ENCODE measurements at regions not wholly inside any gene's neighbourhood (a gene's known extent, or its start where the extent isn't known, plus 50 kb on each side); places are given as distances from the start of the nearest gene placed in this dataset.

GRCh38 chr10:130372866-130373265, 236.7 kb downstream of the GLRX3 start:
- Histone ChIP-seq H3K27ac (no peak overlapping the region), H3K36me3 (no peaks in the 10 kb centered on the region), H3K9me3 (peaks cover 0 to 34% (median 0%) of the 10 kb centered on the region in 4 donors), H3K4me3 (no peak overlapping the region), H3K27me3 (no peaks in the 10 kb centered on the region), H3K4me1 (no peaks in the 10 kb centered on the region)
- DNase-seq (ENCODE audit: low spot score in 2 of 2), result no peak
- TF ChIP-seq EP300 (IDR thresholded peaks at IDR 0.05), result no peak
- WGBS, 2 donors, result 74 to 81% methylated on average over 9 of the region's 9 CpGs

- DNase-seq (ENCODE audit: low spot score in 2 of 2), result no peak
- 60% methylated on average over 17 of the region's 17 CpGs for WGBS, 2 donors
Measured at GRCh38 chr10:130377986-130378540, 241.9 kb downstream of the GLRX3 start.

GRCh38 chr10:130378556-130379400, 242.6 kb downstream of the GLRX3 start:
- Histone ChIP-seq H3K4me3 (no peak overlapping the region), H3K27ac (no peak overlapping the region), H3K4me1 (no peaks in the 10 kb centered on the region), H3K36me3 (no peaks in the 10 kb centered on the region), H3K9me3 (peaks cover 0 to 43% (median 0%) of the 10 kb centered on the region in 4 donors), H3K27me3 (no peaks in the 10 kb centered on the region)
- TF ChIP-seq POLR2A (IDR thresholded peaks at IDR 0.05) (no peak), EP300 (IDR thresholded peaks at IDR 0.05) (no peak), CTCF (IDR thresholded peaks at IDR 0.05) (no peak)
- no peak for DNase-seq (ENCODE audit: low spot score in 2 of 2)
- WGBS, 2 donors, result 51 to 53% methylated on average over 14 to 15 of the region's 15 CpGs

More at GRCh38 chr10:130377986-130378540, 241.9 kb downstream of the GLRX3 start:
- no peak overlapping the region for H3K4me3 ChIP-seq
- peaks cover 0 to 48% (median 0%) of the 10 kb centered on the region in 4 donors for H3K9me3 ChIP-seq
- no peaks in the 10 kb centered on the region for H3K27me3 ChIP-seq
- no peaks in the 10 kb centered on the region for H3K4me1 ChIP-seq
- no peaks in the 10 kb centered on the region for H3K36me3 ChIP-seq
- H3K27ac ChIP-seq, result no peak overlapping the region
- TF ChIP-seq EP300 (IDR thresholded peaks at IDR 0.05), result no peak
- TF ChIP-seq POLR2A (IDR thresholded peaks at IDR 0.05), result no peak
- TF ChIP-seq CTCF (IDR thresholded peaks at IDR 0.05), result no peak

- no peak overlapping the region for H3K4me3 ChIP-seq
- TF ChIP-seq POLR2A (IDR thresholded peaks at IDR 0.05) (no peak), EP300 (IDR thresholded peaks at IDR 0.05) (no peak), CTCF (IDR thresholded peaks at IDR 0.05) (no peak)
- peaks cover 0 to 37% (median 0%) of the 10 kb centered on the region in 4 donors for H3K9me3 ChIP-seq
- H3K27ac ChIP-seq, result no peak overlapping the region
- H3K4me1 ChIP-seq, result no peaks in the 10 kb centered on the region
- 47% methylated on average over 6 of the region's 6 CpGs for WGBS, 2 donors
- no peaks in the 10 kb centered on the region for H3K36me3 ChIP-seq
- no peaks in the 10 kb centered on the region for H3K27me3 ChIP-seq
- DNase-seq (ENCODE audit: low spot score in 2 of 2), result no peak
Measured at GRCh38 chr10:130380056-130380455, 243.9 kb downstream of the GLRX3 start.

GRCh38 chr10:130382031-130382430, 245.8 kb downstream of the GLRX3 start:
- no peaks in the 10 kb centered on the region for H3K4me1 ChIP-seq
- H3K4me3 ChIP-seq, result no peak overlapping the region
- no peak for DNase-seq (ENCODE audit: low spot score in 2 of 2)
- 91 to 96% methylated on average over 7 of the region's 7 CpGs for WGBS, 2 donors
- no peak overlapping the region for H3K27ac ChIP-seq
- no peaks in the 10 kb centered on the region for H3K36me3 ChIP-seq
- TF ChIP-seq CTCF (IDR thresholded peaks at IDR 0.05) (no peak), EP300 (IDR thresholded peaks at IDR 0.05) (no peak), POLR2A (IDR thresholded peaks at IDR 0.05) (no peak)
- peaks cover 0 to 28% (median 0%) of the 10 kb centered on the region in 4 donors for H3K9me3 ChIP-seq
- no peaks in the 10 kb centered on the region for H3K27me3 ChIP-seq
